HCT116 (cell line): ENCODE measurements at regions not wholly inside any gene's neighbourhood (a gene's known extent, or its start where the extent isn't known, plus 50 kb on each side); places are given as distances from the start of the nearest gene placed in this dataset.

Experiments
- ATAC-seq: fragments of 200-7000 bp; cut with Tn5 transposase; 2 replicates; pipeline ENCODE4 v1.9.1; 2020; ENCODE audit warnings: mild to moderate bottlenecking, moderate library complexity
- BruUV-seq: library from RNA; stranded (reverse); fragments of 400-500 nt; replicated peaks from 2 replicates; lab custom pipeline; 2021; lab: Mats Ljungman, UMichigan
- CTCF ChIA-PET: fragments of 300-600 bp; sonication (Branson Sonifier 250); formaldehyde crosslinking; loops from one replicate; lab custom pipeline; 2021; ENCODE audit warnings: antibody characterized with exemption; lab: Charles Lee
- POLR2A ChIA-PET: fragments of 300-600, 350-600 bp; sonication (Branson Sonifier 250); formaldehyde crosslinking; loops from one replicate; lab custom pipeline; 2021; ENCODE audit warnings: antibody characterized with exemption; lab: Charles Lee
- RAD21 ChIA-PET, 2 experiments: fragments of 300-600 bp; sonication (Branson Sonifier 250); formaldehyde crosslinking; loops; one replicate each; lab custom pipeline; 2023; ENCODE audit warnings: low total read pairs in 2 of 2; ENCODE audit not compliant: uncharacterized antibody in 2 of 2, unreplicated experiment in 2 of 2, low non-redundant PET in 1 of 2; lab: Charles Lee
- DNase-seq: peaks from one replicate; pipeline ENCODE4 v3.0.0-alpha.2; 2010; ENCODE audit warnings: low read depth, low spot score
- H2AFZ ChIP-seq: fragments of 200-600 bp; shearing (Covaris generic), sonication (generic); 2 replicates; pipeline ENCODE4 v1.6.1; 2017; ENCODE audit warnings: low read depth, mixed run types, mixed read lengths, antibody characterized with exemption, low read length; ENCODE audit not compliant: poor library complexity, severe bottlenecking
- H3K27ac ChIP-seq: 2 replicates; pipeline ENCODE4 v1.5.1; 2012; ENCODE audit warnings: low read depth, low read length
- H3K27me3 ChIP-seq: fragments of 200-600 bp; sonication (generic); 2 replicates; pipeline ENCODE4 v1.6.1; 2016; ENCODE audit warnings: mixed run types, low read length, mixed read lengths; ENCODE audit not compliant: insufficient read depth
- H3K36me3 ChIP-seq, 2 experiments: fragments of 200-500 bp in 1 of 2; fragments of 200-600 bp in 1 of 2; sonication (Bioruptor generic) in 1 of 2; sonication (generic) in 1 of 2; 2 replicates each; pipeline versions ENCODE4 v1.5.1 to v1.6.1; 2014 to 2016; ENCODE audit warnings: low read length in 2 of 2, inconsistent platforms in 1 of 2, mixed read lengths in 1 of 2, mixed run types in 1 of 2; ENCODE audit not compliant: insufficient read depth in 2 of 2, control insufficient read depth in 1 of 2
- H3K4me1 ChIP-seq, 2 experiments: fragments of 200-600 bp in 1 of 2; sonication (generic) in 1 of 2; 2 replicates each; pipeline versions ENCODE4 v1.5.1 to v1.6.1; 2012 to 2017; ENCODE audit warnings: low read length in 2 of 2, inconsistent platforms in 1 of 2, mild to moderate bottlenecking in 1 of 2, mixed read lengths in 1 of 2, mixed run types in 1 of 2, moderate library complexity in 1 of 2; ENCODE audit not compliant: insufficient read depth in 2 of 2, control insufficient read depth in 1 of 2
- H3K4me2 ChIP-seq: fragments of 200-600 bp; sonication (generic); 2 replicates; pipeline ENCODE4 v1.6.1; 2017; ENCODE audit warnings: mixed run types, low read length, mixed read lengths
- H3K4me3 ChIP-seq, 2 experiments: fragments of 200-600 bp in 1 of 2; sonication (generic) in 1 of 2; replicated peaks in 1 of 2; 2 replicates each; pipeline ENCODE4 v1.5.1; 2011 to 2016; ENCODE audit warnings: low read length in 2 of 2, control low read depth in 1 of 2, low read depth in 1 of 2, mild to moderate bottlenecking in 1 of 2, mixed read lengths in 1 of 2, mixed run types in 1 of 2
- H3K79me2 ChIP-seq: fragments of 200-600 bp; sonication (generic); 2 replicates; pipeline ENCODE4 v1.6.1; 2017; ENCODE audit warnings: mild to moderate bottlenecking, mixed run types, low read length, moderate library complexity, mixed read lengths; ENCODE audit not compliant: insufficient read depth
- H3K9ac ChIP-seq: fragments of 200-600 bp; sonication (generic); 2 replicates; pipeline ENCODE4 v1.6.1; 2016; ENCODE audit warnings: low read length, mixed read lengths
- H3K9me2 ChIP-seq: fragments of 200-600 bp; sonication (generic), shearing (Covaris generic); 2 replicates; pipeline ENCODE4 v1.6.1; 2017; ENCODE audit warnings: mixed run types, mild to moderate bottlenecking, moderate library complexity; ENCODE audit not compliant: insufficient read depth
- H3K9me3 ChIP-seq, 2 experiments: fragments of 200-500 bp in 1 of 2; fragments of 200-600 bp in 1 of 2; sonication (Bioruptor generic) in 1 of 2; sonication (generic) in 1 of 2; 2 replicates each; pipeline ENCODE4 v1.6.1; 2014 to 2017; ENCODE audit warnings: low read length in 2 of 2, mixed read lengths in 2 of 2, inconsistent platforms in 1 of 2, low read depth in 1 of 2, mild to moderate bottlenecking in 1 of 2, mixed run types in 1 of 2, moderate library complexity in 1 of 2; ENCODE audit not compliant: control insufficient read depth in 1 of 2, insufficient read depth in 1 of 2
- H4K20me1 ChIP-seq: fragments of 200-600 bp; sonication (generic), shearing (Covaris generic); 2 replicates; pipeline ENCODE4 v1.6.1; 2017; ENCODE audit warnings: mixed run types, mild to moderate bottlenecking, moderate library complexity; ENCODE audit not compliant: insufficient read depth
- CBX3 ChIP-seq: IDR thresholded peaks from 2 replicates; pipeline ENCODE4 v1.6.1; 2012; ENCODE audit warnings: low read depth
- CEBPB ChIP-seq: IDR thresholded peaks from 2 replicates; pipeline ENCODE4 v1.6.1; 2012; ENCODE audit warnings: low read depth
- FOSL1 ChIP-seq: IDR thresholded peaks from 2 replicates; pipeline ENCODE4 v1.6.1; 2012; ENCODE audit warnings: low read depth
- RAD21 ChIP-seq: IDR thresholded peaks from 2 replicates; pipeline ENCODE4 v1.6.1; 2012; ENCODE audit warnings: low read depth, mild to moderate bottlenecking
- intact Hi-C: fragments of 100-400 bp; cut with micrococcal nuclease; formaldehyde crosslinking; loops from 2 replicates; pipeline ENCODE4 v1.10.0; 2022
- TF ChIP-seq, protein P1 (sequence below): IDR thresholded peaks from 2 replicates; pipeline ENCODE4 v1.6.1; 2012
- TF ChIP-seq, protein P2 (sequence below), 3 experiments: fragments of 200-600 bp in 1 of 3; sonication (generic) in 1 of 3; IDR thresholded peaks in 2 of 3; conservative IDR thresholded peaks in 1 of 3; 2 replicates each; pipeline ENCODE4 v1.5.1; 2012 to 2017; ENCODE audit warnings: low read depth in 2 of 3, low read length in 2 of 3, antibody characterized with exemption in 1 of 3, borderline replicate concordance in 1 of 3, control low read depth in 1 of 3, mild to moderate bottlenecking in 1 of 3, mixed read lengths in 1 of 3, mixed run types in 1 of 3, moderate library complexity in 1 of 3; ENCODE audit not compliant: insufficient read depth in 1 of 3

DNA sequence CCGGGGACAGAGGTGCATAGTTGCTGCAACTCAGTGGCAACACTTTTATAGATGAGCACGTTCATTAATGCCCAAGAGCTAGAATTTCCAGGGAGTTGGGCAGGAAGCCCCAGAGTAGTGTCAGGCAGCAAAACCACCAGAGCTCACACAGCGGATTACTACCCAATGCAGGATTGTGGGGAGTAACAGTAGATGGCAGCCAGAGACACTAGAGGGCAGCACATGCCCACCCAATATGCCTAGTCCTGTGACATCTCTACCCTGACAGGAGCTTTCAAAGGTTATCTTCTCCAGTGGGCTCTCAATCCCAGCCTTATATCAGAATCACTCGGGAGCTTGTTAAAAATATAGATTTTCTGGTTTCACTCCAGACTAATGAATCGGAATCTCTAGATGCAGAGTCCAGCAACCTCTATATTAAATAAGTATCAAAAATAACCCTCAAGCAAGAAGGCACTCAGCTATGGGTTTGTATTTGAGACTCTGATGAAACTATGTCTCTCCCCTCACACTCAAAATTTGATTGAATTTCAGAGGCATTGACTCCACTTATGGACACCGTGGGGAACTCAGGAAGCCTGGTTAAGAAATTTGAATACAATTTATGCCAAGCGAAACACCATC is 58.4 kb upstream of the PHF24 start:
- BruUV-seq, result no TSS peak
- Histone ChIP-seq H3K9ac (no peak overlapping the region), H3K27ac (no peak overlapping the region), H3K4me3 (no peak overlapping the region), H3K36me3 (no peaks in the 10 kb centered on the region), H3K9me3 (no peaks in the 10 kb centered on the region), H3K9me2 (no peaks in the 10 kb centered on the region), H3K4me2 (no peak overlapping the region), H3K27me3 (peaks cover 47% of the 10 kb centered on the region)
- intact Hi-C loops, result loop anchor here (1.0 to 10.0 kb wide), 5 partner anchors 86 to 655 kb away; partner anchors contain the start of gene PIGO
- RAD21 ChIA-PET, result interaction anchor here (0.6 to 2.2 kb wide), 19 partner anchors 84 to 578 kb away, joined by 3 to 17 read pairs (median 4); partner anchors contain the start of gene DNAJB5 (in 1 of the 2)
- POLR2A ChIA-PET, result interaction anchor here (0.6 to 1.5 kb wide), 5 partner anchors 86 to 216 kb away, joined by 3 to 9 read pairs (median 3); partner anchors contain the start of gene ATOSB
- peak; percentile 100 for ATAC-seq
- TF ChIP-seq CEBPB (no peak), CBX3 (0 out of 2 replicates have a peak, but pooled peaks have one; percentile 27), RAD21 (peak; percentile 94), FOSL1 (no peak)
- TF ChIP-seq, protein P1, sequence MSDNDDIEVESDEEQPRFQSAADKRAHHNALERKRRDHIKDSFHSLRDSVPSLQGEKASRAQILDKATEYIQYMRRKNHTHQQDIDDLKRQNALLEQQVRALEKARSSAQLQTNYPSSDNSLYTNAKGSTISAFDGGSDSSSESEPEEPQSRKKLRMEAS, result no peak
- TF ChIP-seq, protein P2, sequence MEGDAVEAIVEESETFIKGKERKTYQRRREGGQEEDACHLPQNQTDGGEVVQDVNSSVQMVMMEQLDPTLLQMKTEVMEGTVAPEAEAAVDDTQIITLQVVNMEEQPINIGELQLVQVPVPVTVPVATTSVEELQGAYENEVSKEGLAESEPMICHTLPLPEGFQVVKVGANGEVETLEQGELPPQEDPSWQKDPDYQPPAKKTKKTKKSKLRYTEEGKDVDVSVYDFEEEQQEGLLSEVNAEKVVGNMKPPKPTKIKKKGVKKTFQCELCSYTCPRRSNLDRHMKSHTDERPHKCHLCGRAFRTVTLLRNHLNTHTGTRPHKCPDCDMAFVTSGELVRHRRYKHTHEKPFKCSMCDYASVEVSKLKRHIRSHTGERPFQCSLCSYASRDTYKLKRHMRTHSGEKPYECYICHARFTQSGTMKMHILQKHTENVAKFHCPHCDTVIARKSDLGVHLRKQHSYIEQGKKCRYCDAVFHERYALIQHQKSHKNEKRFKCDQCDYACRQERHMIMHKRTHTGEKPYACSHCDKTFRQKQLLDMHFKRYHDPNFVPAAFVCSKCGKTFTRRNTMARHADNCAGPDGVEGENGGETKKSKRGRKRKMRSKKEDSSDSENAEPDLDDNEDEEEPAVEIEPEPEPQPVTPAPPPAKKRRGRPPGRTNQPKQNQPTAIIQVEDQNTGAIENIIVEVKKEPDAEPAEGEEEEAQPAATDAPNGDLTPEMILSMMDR (IDR thresholded peaks at IDR 0.05 in 2 of 3, conservative IDR thresholded peaks at IDR 0.05 in 1 of 3; ENCODE audit: borderline replicate concordance in 1 of 3, insufficient read depth in 1 of 3, low read depth in 2 of 3, low read length in 2 of 3), result peak; percentile 83 to 85 (median 84)
- TF ChIP-seq, all 23 proteins: peak for 3
- CTCF ChIA-PET, result interaction anchor here (0.6 to 3.9 kb wide), 36 partner anchors 9 to 700 kb away, joined by 3 to 86 read pairs (median 7); partner anchors contain the start of genes ATOSB, DNAJB5, FANCG and PIGO
- no peaks in the 10 kb centered on the region for H3K79me2 ChIP-seq
- peak; percentile 49 for DNase-seq
- no peaks in the 10 kb centered on the region for H3K4me1 ChIP-seq
- H4K20me1 ChIP-seq, result no peaks in the 10 kb centered on the region; the same call in 1 of the 2 replicates
- no peak overlapping the region for H2AFZ ChIP-seq
